ENCODE measurements at regions not wholly inside any gene's neighbourhood (a gene's known extent, or its start where the extent isn't known, plus 50 kb on each side); places are given as distances from the start of the nearest gene placed in this dataset.
A peak's percentile ranks its signal among the peaks of the same experiment; 100 is the strongest.

- Histone ChIP-seq H3K9me3 (no peaks in the 10 kb centered on the region), H3K27me3 (peaks cover 64% of the 10 kb centered on the region), H3K36me3 (no peaks in the 10 kb centered on the region), H3K4me3 (no peak overlapping the region), H3K27ac (no peak overlapping the region), H3K4me1 (peaks cover 0 to 4% (median 0%) of the 10 kb centered on the region in 3 donors)
- WGBS, 2 donors (ENCODE audit: low coverage in 1 of 2) = 39 to 48% methylated on average over 4 to 8 of the region's 13 CpGs
- no peak for ATAC-seq
- TF ChIP-seq CTCF (IDR thresholded peaks at IDR 0.05) (peak in 3 of 4 experiments; percentile 12 to 59 (median 26)), POLR2A (IDR thresholded peaks at IDR 0.05) (no peak)
These were observed 175.3 kb downstream of the INHBB start for GRCh38 chr2:120520929-120521912.

GRCh38 chr2:120522151-120522751, 176.3 kb downstream of the INHBB start:
- WGBS, 2 donors (ENCODE audit: low coverage in 1 of 2) = 40% methylated on average over 1 of the region's 33 CpGs; no CpG with 5 or more reads in 1 of the 2 donors
- Histone ChIP-seq H3K4me3 (no peak overlapping the region), H3K9me3 (no peaks in the 10 kb centered on the region), H3K36me3 (no peaks in the 10 kb centered on the region), H3K27me3 (peaks cover 63% of the 10 kb centered on the region), H3K4me1 (peaks cover 0 to 4% (median 0%) of the 10 kb centered on the region in 3 donors), H3K27ac (no peak overlapping the region)
- no peak for TF ChIP-seq EP300 (IDR thresholded peaks at IDR 0.05)
- no peak for ATAC-seq

GRCh38 chr2:120523766-120524165, 177.8 kb downstream of the INHBB start:
- Histone ChIP-seq H3K9me3 (no peaks in the 10 kb centered on the region), H3K4me3 (no peak overlapping the region), H3K36me3 (no peaks in the 10 kb centered on the region), H3K27ac (no peak overlapping the region), H3K4me1 (peaks cover 0 to 4% (median 0%) of the 10 kb centered on the region in 3 donors), H3K27me3 (peaks cover 56% of the 10 kb centered on the region)
- ATAC-seq = no peak
- 80 to 95% methylated on average over 1 to 5 of the region's 5 CpGs for WGBS, 2 donors (ENCODE audit: low coverage in 1 of 2)
- TF ChIP-seq POLR2A (IDR thresholded peaks at IDR 0.05) = no peak
- no peak for TF ChIP-seq POLR2AphosphoS5 (IDR thresholded peaks at IDR 0.05)
- no peak for TF ChIP-seq CTCF (IDR thresholded peaks at IDR 0.05)
- no peak for TF ChIP-seq EP300 (IDR thresholded peaks at IDR 0.05)

- WGBS, 2 donors (ENCODE audit: low coverage in 1 of 2) = 87 to 97% methylated on average over 3 to 4 of the region's 9 CpGs
- Histone ChIP-seq H3K36me3 (no peaks in the 10 kb centered on the region), H3K4me1 (peaks cover 0 to 4% (median 0%) of the 10 kb centered on the region in 3 donors), H3K27ac (no peak overlapping the region), H3K9me3 (no peaks in the 10 kb centered on the region), H3K27me3 (peaks cover 52% of the 10 kb centered on the region), H3K4me3 (no peak overlapping the region)
- TF ChIP-seq POLR2A (IDR thresholded peaks at IDR 0.05) (no peak), POLR2AphosphoS5 (IDR thresholded peaks at IDR 0.05) (no peak)
- ATAC-seq = no peak
These were observed 178.2 kb downstream of the INHBB start for GRCh38 chr2:120524174-120524573.

GRCh38 chr2:120525056-120526046, 179.4 kb downstream of the INHBB start:
- H3K27ac ChIP-seq = peak overlapping the region in 3 of 4 donors; percentile 35 to 74 (median 65)
- H3K27me3 ChIP-seq = peaks cover 44% of the 10 kb centered on the region
- H3K4me1 ChIP-seq = peaks cover 0 to 4% (median 0%) of the 10 kb centered on the region in 3 donors
- H3K4me3 ChIP-seq = no peak overlapping the region
- ATAC-seq = peak; percentile 10
- WGBS, 2 donors (ENCODE audit: low coverage in 1 of 2) = 50 to 76% methylated on average over 5 to 9 of the region's 18 CpGs
- no peaks in the 10 kb centered on the region for H3K9me3 ChIP-seq
- TF ChIP-seq POLR2AphosphoS5 (IDR thresholded peaks at IDR 0.05) (peak; percentile 10), CTCF (IDR thresholded peaks at IDR 0.05) (no peak)
- no peaks in the 10 kb centered on the region for H3K36me3 ChIP-seq

Data from gastroesophageal sphincter (tissue), 4 donors.